ENCODE measurements at regions not wholly inside any gene's neighbourhood (a gene's known extent, or its start where the extent isn't known, plus 50 kb on each side); places are given as distances from the start of the nearest gene placed in this dataset.

DNA sequence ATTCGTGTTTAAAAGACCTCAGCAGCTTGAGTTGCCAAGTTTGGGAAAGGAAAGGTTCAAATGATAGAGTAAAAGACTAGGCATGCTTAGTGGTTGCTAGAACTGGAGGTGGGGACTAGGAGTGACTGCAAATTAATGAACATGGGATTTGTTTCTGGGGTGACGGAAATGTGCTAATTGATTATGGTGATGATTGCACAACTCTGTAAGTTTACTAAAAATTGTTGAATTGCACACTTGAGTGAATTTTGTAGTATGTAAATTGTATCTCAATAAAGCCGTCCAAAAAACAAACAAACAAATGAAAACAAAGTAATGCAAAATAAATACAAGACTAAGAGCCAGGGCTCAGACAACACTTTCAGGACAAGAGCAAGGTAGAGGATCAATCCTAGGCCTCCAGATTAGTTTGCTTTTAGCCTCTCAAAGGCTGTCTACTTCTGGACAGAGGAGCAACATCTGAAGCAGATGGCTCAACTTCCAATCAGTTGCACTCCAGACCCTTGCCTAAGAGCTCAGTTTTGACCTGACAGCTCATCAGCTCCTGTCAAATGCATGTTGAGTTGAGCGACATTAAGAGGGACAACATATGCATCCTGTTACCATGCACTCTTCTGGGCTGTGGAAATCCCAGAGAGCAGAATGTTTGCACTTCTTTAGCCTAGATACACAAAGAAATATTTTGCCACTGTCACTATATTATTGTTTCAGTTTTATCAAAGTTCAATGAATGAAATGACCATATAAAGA is 111.2 kb upstream of the ASIC2 start:
- DNase-seq: no peak

DNA sequence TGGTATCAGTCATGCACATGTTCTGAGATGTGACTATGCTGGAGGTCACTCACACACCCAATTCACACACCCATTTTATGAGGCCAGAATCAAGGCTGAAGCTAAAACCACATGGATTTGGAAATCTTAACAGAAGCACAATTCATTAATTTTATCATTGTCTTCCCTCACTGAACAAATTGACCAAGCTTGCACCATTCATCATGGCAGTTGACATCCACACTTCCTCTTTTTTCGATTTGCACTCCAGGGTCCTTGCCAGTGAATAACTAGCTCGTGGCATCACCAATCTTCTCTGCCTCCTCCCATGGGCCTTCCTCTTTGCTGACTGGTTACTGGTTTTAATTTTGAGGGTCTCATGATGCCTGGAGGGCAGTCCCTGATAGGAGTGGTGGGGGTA is 123.0 kb upstream of the ASIC2 start:
- DNase-seq: no peak

DNA sequence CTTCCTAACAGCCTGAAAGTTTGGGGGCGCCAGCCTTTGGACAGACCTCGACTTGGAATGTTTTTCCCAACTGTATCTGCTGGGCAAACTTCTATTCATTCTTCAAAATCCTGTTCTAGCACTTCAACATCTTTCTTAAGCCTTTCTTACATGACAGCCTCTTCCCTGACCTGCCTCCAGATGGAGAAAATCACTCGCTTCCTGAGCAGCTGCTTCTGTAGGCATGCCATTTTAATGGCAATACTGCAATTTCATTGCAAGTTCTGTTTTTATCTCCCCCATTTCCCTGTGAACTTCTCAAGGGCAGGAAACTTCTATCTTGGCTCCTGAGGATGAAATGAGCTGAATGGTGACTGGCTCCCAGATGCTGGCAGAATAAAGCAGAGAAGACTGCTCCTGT is 128.8 kb upstream of the ASIC2 start:
- no peak for DNase-seq

DNA sequence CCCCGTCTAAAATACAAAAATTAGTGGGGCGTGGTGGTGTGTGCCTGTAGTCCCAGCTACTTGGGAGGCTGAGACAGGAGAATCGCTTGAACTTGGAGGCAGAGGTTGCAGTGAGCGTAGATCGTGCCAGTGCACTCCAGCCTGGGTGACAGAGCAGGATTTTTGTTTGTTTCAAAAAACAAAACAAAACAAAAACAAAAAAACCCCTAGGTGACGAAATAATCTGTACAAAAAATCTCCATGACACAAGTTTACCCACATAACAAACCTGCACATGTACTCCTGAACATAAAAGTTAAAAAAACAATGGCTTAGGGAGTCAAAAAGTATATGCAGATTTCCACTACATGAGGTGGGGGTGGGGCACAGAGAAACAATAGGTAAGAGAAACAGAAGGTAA is 140.5 kb upstream of the ASIC2 start:
- no peak for DNase-seq

DNA sequence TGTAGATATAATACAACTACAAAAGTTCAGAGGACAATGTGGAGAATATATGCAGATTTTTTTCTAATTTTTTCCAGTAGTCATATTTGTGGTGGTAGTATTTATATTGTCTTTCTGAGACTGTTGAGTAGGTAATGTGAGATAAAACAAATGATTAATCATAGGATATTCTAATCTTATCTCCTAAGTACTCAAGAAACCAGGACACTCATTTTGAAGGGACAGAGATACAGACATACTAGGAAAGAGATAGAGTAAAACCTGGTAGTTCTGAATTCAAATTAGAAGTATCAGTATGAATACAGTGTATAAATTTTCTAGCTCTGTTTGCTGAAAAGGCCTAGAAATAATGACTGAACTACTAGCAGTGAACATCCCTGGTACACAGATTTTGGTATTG is 141.7 kb upstream of the ASIC2 start:
- no peak for DNase-seq

DNA sequence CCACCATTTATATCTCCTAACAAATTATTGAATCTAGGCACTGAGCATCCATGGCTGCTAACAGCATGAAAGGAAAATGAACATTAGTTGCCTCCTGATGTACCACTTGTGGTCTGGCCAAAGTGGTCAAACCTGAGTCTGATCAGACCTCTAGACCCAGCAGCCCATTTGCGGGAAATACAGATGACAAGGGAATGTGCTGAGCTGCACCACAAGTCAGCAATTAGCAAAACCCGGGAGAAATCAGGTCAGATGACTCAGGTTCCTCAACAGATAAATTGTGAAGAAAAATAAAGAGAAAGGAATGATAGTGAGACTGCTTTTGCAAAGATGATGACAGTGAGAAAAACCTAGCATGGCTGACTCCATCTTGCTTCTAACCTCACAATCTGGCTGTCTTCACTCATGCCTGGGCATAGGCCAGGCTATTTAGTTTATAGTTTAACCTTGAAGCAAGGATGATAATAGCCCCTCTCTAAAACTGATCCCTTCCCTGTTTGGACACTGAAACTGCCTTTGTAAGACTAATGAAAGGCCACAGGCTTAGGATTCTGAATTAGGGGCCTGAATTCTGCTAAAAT is 142.7 kb upstream of the ASIC2 start:
- no peak for DNase-seq

DNA sequence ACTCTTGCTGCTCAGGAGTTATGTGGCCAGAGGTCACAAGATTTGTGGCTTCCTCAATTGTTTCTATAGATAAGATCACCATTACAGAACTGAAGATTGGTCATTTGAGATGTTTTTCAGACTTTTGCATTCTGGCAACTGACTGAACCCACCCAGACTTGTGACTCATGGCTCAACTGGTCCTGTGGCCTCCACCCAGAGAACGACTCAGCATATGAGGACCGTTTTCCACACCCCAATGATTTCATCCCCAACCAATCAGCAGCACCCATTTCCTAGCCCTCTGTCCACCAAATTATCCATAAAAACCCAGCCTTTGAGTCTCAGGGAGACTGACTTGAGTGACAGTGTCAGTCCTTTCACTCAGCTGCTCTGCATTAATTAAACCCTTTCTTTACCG is 143.2 kb upstream of the ASIC2 start:
- DNase-seq: no peak

DNA sequence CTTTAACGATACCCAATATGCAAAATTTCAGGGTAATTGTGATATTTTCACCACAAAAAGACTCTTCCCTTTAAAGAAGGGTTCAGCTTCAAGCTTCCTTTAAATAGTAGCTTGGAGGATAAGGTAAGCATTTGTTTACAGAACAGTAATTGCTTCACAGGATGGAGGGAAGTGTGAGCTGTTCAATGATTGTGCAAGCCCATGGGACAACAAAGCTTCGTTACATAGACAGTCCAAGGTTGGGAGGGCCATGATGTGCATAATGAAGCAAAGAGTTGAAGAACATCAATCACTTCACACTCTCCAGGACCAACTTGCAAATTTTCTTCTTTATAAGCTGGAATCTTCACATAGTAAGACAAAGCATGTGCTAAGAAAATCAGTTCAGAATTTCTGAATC is 145.0 kb upstream of the ASIC2 start:
- DNase-seq: no peak

DNA sequence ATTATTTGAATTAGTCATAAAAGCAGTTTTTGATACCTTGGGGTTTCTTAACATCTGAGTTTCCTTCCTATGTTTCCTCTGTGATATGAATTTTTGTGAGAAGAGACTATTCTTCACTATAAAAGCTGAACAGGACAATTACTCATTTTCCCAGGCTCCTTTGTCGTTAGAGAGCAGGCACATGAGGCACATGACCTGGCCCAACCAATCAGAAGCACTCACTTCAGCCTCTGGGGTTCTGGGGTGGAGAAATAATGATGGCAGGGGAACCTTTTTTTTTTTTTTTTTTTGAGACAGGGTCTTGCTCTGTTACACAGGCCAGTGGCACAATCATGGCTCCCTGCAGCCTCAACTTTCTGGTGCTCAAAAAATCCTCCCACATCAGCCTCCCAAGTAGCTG is 145.5 kb upstream of the ASIC2 start:
- no peak for DNase-seq

DNA sequence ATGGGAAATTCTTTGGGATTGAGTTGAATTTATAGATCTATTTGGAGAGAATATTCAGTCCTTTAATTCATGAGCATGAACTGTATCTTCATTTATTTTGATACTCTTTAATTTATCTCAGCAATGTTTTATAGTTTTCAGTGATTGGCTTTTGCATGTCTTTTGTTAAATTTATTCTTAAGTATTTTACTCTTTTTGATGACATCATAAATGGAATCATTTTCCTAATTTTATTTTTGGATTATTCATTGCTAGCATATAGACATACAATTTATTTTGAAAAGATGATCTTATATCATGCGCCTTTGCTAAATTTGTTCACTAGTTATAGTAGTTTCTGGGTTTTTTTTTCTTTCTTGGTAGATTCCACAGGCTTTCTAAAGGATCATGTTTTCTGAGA is 149.2 kb upstream of the ASIC2 start:
- DNase-seq: no peak

DNA sequence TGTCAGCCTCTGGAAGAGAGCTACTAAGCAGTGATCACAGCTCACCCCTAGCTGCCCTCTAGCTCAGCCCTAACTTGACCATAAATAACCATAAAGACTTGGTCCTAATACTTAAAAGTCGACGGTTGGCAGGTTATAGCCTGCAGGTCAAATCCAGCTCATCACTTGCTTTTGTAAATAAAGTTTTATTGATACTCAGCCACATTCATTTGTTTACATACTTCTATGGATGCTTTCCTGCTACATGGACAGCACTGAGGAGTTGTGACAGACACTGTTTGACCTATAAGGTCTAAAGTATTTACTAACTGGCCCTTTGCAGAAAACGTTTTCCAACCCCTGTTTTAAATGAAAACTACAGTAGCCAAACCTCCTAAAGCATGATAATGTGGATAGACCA is 151.6 kb upstream of the ASIC2 start:
- DNase-seq: no peak

DNA sequence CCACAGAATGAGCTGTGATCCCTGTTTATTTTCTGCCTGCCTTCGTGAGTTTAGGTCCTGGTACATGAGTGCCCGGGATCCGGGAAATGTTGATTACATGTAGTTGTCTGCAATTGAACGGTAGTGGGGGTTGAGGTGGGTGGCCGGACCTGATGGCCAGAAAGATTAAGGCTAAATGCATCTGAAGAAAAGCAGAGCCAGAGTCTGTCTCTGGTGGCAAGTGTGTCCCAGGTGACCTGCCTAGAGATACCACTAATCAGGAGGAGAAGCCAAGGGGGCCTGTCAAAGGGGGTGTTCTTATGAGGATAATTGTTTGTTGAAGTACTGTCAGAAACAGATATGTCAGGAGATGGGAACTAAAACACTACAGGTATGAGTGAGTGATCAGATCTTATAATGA is 154.0 kb upstream of the ASIC2 start:
- no peak for DNase-seq

DNA sequence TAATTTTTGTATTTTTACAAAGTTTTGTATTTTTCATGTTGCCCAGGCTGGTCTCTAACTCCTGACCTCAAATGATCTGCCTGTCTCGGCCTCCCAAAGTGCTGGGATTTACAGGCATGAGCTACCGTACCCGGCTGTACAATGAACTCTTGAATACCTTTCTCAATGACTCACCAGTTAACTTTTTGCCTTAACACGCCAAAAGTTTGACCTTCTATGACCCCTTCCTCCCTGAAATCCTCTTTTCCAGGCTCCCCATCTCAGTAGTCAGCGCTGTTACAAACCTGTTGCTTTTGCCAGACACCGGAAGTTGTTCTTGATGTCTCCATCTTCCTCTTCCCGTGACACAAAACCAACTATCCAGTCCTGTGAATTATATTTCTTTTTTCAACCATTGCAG is 158.1 kb upstream of the ASIC2 start:
- DNase-seq: no peak

DNA sequence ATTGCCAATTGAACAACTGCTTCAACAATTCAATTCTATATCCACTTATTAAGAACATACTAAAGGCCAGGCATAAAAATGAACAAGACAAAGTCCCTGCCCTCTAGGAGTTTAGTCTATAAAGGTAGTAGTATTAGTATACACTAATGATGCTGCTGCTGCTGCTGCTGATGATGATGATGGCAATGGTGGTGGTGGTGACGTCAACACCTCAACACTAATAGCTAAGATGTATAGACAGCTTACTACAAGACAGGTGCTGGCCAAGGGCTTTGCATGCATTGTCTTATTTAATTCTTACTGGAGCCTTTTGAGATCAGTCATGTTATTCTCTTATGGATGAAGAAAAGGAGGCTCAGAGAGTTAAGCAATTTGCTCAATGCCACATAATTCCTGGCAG is 164.4 kb upstream of the ASIC2 start:
- DNase-seq: no peak

DNA sequence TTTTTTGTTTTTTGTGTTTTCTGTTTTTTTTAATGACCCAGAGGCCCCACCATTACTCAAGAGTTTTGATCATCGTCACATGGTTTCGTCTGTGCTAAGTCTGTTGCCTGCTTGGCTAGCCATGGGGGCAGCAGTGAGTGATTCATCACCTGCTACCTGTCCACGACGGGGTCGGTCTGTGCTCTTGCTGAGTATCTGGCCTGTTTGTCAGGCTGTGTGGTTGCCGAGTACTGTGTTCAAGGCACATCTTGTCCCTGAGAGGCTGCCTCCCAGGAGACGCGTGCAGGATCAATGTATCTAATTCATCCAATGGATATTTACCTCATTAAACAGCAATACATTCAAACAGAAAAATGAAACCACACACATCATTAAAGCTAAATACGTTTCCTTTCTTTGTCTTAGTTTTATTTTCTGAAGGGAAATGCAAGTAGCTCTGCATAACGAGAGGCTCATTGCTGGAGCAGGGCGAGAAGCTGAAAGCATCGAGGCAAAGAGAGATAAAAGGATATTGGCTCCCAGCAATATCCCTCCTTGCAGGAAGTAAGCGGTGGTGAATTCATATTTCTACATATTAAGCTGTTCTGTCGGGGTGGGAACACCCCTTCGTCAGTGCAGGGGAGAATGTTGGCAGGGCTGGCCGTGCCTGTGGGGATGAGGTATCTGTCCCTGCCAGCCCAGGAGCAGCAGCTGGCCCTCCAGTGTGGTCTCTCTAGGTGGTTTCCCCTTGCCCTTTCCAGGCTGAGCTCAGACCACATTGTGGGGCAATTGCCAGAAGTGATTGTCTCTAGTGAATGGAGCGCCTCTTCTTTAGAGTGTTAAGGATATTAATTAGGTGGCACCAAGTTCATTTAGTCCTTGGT is 166.2 kb upstream of the ASIC2 start:
- no peak for DNase-seq

DNA sequence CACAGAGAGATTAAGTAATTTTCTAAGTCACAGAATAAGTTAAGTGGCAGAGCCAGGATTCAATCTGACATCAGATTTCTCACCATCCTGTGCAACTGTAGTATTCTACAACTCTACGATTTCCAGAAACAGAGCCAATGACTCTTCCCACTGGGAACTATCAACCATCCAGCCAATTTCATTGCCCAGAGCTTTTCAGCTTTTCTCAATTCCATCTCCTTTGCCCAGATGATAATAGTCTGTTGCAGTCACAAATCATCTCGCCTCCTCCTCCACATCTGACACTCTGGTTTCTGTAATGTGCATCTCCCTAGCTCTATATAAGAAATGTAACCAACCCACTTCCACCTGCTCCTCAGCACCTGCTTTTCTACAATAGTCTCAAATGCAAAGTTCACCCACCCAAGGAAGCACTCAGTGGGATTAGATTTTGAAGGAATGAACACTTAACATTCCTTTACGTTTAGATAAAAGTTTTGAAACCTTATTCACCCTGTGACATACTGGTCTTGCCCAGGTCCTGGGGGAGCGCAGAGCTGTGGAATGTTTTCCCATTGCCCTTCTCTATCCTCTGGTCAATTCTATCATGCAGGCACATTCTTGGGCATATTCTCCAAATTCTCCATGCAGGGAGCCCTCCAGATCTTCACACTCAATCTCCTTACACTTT is 167.8 kb upstream of the ASIC2 start:
- no peak for DNase-seq

DNA sequence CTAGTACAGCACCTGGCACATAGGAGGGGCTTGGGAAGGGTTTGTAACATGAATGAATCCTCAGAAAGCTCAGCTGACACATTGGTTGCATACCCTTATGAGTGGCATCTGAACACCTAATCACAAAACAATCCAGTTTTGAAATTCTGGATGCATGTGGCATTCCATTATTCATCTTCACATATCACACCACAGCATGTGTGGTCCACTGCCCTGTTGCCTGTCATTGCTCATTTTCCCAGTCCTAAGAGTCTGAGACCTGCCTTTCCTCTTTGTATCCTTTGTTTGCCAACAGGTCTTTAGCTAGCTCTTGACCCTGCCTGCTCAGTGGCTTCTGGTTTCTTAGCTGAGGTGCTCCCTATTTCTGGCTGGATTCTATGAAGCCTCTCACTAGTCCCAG is 170.8 kb upstream of the ASIC2 start:
- no peak for DNase-seq

DNA sequence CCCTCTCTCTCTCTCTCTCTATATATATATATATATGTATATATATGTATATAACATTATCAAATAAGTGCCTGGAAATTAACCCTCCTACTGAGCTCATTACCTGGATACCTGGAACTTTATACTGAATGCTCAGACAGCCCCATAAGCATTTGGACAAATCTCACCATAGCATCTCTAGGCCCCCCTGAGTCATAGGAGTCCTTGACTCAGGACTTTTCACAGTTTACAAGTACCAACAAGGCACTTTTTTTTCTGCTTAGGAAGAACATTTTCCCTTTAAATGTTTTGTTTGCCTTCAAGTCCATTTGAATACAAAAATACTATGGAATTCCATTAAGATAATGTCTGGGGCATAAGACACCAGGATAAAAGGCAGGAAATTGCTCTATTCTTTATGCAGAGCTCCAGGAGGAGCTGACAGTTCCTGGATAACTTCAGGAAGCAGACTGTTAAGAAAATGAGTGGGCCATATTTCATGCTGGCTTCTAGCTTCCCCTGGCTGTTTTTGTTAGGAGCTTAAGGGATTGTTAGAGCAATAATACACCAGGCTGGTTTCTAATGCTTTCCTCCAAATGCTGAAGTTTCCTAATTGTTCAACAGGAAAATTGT is 171.7 kb upstream of the ASIC2 start:
- no peak for DNase-seq

DNA sequence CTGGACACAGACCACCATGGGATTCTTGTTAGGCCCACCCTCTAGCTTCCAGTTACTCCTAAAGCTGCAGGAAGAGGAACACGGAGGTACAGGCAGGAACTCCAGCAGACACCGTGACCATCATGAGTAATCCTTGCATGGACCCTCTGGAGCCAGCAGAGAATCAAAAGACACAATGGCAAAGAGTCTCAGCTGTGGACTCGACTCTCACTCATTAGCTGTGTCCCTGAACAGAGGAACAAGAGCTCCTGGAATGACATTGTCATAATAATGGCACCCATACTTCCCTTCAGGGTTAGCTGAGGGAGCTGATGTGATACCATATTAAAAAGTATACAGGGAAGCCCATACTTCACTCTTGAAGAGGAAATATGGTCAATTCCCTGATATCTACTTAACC is 176.3 kb upstream of the ASIC2 start:
- DNase-seq: no peak

DNA sequence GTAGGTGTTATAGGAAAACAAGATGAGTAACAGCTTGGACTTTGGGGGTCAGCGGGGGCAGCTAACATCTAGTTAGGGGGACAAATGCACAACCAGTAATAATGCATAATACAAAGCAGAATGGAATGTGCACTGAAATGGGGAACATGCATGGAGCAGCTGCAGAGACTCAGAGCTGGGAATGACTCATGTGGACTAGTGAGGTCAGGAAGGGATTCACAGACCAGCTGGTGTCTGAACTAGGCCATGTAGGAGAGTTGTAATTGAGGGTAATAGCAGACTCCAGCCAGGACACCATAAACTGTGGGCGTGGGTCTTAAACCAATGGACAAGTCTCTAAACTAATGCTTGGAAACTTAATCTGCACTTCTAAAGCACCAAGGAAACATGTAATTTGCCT is 176.8 kb upstream of the ASIC2 start:
- no peak for DNase-seq

DNA sequence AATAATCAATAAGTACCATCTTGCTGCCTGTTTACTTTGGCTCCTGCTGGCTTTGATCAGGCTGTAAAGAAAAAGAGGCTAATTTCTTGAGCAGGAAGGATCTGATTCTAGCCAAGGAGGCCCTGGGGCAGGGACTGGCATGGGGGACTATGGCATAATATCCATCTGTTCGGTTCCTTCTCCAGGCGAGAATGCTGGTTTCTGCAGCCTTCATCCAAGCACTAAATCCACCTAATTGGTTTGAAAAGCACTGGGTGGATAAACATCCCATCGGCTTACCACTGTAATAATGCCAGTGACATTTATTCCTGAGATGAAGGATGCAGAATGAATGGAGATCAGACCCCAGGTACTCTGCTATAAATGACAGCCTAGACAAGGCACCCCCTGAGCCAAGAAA is 180.0 kb upstream of the ASIC2 start:
- DNase-seq: no peak

DNA sequence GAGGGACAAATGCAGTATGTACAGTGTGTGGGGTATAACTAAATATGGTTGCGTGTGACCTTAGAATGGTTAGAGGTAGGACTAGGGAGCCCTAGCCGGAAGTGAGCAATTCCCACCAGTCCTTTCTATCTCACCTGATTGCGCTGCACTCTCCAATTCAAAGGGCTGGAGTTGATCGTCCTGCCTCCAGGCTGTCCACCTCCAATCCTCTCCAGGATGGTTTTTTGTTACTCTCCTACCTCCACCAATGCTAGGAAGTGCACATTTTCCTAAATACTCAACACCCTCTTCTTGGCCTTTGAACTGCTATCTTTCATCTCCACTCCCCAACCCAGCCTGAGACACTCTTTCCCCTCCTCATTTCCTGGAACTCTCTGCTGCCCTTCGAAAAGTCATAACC is 181.7 kb upstream of the ASIC2 start:
- DNase-seq: no peak

DNA sequence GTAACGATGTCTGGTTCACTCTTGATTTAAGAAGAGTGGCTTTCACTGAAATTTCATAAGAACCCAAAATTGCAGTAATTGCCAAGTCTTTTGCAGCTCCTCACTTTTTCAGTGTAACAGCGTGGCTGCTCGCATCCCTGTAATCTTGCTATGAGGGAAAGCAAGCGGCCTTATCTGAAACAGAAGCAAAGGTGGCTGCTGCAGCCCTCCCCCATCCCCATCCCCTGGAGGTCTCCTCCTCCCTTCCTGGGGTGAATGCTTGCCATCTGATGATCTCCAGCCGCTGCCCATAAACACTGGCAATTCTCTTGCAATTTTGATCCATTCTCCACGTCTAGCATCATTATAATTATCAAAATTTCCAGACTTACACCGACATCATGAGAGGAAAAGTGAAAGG is 182.5 kb upstream of the ASIC2 start:
- no peak for DNase-seq

Measured in stimulated activated CD4-positive, alpha-beta T cell treated with anti-CD3 and anti-CD28 coated beads, Interleukin-2, amount 100 ng/mL, for 48 hours (primary cell).